GM21528 (cell line): ENCODE measurements at regions not wholly inside any gene's neighbourhood (a gene's known extent, or its start where the extent isn't known, plus 50 kb on each side); places are given as distances from the start of the nearest gene placed in this dataset.
"Not testable (repeated sequence)": the region's sequence is repeated elsewhere in the genome, so short reads cannot be mapped to it uniquely, and the experiment has no call there.

ENCODE experiments used
- ATAC-seq: cut with Tn5 transposase; IDR thresholded peaks from one replicate; pipeline ENCODE4 v1.9.1; 2021; ENCODE audit warnings: mild to moderate bottlenecking, moderate library complexity; ENCODE audit not compliant: unreplicated experiment, low FRiP score

DNA sequence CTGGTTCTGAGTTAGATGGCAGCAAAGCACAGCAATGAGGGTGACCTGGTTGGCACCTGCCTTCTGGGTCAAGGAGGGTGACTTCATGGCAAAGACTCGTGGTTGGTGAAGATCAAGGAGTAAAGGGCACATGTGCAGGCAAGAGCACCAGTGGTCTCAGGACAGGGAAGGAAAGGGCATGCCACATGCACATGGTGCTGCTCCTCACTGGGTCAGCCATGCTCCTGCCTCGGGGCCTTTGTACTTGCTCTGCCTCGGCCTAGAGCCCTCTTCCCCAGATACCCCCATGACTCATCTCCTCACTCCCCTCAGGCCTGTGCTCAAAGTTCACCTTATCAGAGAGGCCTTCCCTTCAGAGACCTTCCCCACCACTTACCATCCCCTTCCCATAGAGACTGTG lies 106.7 kb upstream of the KDM7A start:
- ATAC-seq, result no peak

DNA sequence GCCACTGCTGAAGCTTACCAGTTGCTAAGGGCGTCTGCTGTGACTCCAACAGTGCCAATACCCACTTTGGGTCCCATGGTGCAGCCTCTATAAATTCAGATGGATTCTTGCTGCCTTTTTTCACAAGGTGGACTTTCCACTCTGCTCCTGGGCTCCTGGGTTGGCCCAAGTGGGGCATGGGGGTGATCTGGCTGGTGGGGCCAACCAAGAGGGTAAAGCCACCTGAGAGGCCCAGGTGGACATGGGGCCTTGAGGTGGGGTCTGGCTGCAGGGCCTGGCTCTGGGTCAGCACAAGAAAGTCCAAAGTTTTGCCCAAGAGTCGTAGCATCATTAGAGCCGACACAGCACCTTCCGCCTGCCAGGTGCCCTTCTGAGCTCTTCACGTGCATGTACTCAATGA lies 105.2 kb upstream of the KDM7A start:
- no peak for ATAC-seq

DNA sequence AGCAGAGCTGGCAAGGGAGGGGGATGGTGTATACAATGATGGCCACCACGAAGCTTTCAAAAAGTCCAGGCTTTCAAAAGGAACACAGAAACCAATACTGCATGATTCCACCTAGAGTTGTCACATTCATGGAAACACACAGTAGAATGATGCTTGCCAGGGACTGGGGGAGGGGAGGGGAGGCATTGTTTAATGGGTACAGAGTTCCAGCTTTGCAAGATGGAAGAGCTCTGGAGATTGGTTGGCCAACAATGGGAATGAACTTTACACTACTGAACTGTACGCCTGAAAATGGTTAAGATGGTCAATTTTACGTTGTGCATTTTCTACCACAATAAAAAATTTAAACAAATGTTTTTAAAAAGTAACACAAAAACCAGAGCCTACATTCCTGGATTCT lies 104.5 kb upstream of the KDM7A start:
- ATAC-seq, result no peak

DNA sequence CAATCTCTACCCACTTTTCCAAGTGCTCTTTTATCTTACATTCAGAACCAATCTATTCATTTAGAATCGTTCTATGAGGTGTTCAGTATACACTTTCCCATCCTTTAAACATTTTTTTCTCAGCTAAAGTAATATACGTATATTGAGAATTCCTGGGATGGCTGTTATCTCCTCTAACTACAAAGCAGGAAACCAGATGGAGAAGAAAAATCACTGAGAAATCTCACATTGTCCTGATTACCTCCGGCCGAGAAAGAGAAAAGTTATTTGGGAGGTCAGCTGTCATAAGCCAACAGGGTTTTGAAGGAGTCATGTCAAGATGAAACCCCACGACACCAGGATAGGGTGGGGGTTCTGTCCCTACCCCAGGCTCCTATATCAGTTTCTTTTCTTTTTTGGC lies 99.2 kb upstream of the KDM7A start:
- no peak for ATAC-seq

DNA sequence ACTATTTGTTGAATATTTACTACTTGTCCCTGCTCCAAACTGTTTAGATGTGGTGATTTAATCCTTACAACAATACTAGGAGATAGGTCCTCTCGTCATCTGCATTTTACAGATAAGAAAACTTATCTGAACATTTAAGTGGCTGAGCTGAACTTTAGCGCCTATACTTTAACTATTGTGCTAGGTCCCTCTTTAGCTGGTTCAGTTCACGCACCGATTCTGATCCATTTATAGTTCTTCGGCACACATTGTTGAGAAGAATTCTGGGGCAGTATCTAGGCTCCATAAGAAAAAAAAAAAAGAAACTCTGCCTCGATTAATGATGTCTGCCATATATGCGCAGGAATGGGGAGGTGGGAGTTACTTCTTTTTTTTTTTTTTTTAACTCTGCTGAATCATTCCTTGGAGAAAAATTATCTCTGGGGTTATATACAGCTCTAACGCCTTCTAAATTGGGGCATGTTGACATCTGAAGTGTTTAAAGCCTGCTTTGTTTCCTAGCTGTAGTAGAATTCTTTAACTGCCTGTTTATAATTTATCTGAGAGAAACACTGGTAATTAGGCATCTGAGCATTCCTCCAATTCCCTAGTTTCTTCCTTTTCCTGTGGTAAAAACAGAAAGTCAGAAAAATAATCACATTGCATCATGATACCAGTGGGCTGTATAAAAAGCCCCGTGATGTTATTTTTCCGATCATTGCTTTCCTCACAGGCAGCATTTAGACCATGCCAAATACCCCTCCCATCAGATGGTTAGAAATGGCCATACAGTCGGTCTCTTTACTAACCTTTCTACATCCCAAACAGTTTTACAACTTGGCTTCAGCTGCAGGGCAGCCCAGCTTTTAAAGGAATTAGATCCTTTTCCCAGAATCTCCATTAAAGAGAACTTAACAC lies 98.5 kb upstream of the KDM7A start:
- ATAC-seq, result no peak

DNA sequence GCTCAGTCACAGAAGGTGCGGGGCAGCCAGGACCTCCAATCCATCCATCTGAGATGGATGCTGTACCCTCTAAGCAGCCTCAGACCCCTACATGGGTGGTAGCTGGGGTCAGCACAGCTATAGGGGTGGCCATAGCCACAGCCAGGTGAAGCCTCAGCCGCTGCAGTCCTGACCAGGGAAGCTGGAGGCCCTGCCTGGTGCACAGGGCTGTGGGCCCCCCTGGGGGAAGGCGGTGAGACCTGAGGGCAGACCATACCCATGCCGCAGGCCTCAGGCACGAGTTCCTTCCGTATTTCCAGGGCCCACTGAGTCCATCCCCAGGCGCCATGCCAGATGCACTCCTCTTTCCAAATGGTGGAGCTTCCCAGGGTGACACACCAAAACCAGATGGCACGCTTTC lies 96.6 kb upstream of the KDM7A start:
- no peak for ATAC-seq

DNA sequence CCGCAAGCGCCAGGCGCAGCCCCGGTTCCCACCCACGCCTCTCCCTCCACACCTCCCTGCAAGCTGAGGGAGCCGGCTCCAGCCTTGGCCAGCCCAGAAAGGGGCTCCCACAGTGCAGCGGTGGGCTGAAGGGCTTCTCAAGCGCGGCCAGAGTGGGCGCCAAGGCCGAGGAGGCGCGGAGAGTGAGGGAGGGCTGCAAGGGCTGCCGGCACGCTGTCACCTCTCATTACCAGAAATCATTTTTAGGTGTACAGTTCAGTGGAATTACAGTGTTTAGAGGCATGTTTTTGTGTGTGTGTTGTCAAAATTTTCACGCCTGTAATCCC lies 94.8 kb upstream of the KDM7A start:
- ATAC-seq, result not testable (repeated sequence)

DNA sequence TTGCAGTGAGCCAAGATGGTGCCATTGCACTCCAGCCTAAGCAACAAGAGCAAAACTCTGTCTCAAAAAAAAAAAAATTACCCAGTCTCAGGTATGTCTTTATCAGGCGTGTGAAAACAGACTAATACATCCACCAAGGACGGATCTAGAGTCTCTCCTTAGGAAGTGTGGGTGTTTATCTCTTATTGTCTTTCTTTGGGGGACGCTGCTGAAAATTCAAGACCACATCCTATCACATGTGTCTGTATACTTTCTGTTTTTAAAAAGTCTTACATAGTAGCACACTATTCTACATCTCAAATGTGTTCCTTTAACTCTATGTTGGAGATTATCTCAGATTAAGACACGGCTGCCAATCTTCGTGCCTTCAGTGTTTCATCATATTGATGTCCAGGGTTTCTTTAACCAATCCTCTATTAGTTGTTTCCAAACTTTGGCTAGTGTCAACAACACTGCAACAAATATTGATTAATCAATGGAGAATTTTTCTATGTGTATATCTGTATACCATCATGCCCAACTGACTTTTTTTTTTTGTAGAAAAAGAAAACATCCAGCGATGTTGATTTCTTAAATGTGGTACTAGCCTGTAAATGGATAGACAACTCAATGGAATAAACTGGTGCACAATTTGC lies 92.3 kb upstream of the KDM7A start:
- ATAC-seq, result no peak

DNA sequence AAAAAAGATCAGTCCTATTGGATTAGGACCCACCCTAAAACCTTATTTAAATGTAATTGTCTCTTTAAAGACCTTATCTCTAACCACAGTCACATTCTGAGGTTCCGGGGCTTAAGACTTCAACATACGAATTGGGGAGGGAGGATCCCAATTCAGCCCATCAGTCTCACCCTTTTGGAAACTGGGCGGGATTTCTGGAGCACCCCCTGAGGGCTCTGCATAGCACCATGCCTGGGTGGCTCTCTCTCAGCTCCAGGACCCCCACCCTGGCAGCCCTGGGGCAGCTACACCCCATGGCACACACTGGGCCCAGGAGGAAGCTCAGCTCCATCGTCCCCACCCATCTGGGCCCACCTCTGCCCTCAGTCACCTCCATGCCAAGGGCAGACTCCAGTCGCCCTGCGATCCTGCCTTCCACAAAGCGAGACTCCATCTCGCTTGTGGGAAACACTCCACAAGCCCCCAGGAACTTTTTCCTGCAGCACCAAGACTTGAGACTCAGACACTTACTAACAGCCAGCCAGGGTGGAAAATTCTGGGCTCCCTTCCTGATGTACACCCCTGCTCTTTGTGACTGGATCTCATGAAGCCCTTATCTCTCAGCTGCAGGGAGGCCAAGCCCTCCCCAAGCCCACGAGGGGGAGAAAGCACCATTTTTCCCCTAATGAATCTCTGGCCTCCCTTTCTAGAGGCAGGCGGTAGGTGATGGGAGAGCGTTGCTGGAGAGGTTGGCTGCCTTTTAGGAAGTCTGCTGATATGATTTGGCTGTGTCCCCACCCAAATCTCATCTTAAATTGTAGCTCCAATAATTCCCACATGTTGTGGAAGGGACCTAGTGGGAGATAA lies 90.8 kb upstream of the KDM7A start:
- ATAC-seq, result no peak

DNA sequence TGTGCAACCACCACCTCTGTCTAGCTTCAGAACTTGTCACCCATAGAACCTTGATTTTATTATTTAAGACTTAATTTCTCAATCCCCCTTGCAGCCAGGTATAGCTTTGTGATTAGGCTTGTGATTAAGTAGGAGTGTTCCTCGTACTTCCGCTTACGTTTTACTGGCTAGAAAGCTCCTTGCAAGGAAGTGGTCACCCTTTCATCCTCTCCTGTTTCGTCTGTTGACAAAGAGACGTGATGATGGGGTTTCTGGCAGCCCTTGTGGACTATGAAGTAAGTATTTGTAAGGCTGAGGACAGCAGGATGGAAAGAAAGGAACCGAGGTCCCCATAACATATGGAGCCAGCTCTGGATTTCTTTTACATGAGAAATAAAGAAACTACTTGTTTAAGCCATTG lies 86.5 kb upstream of the KDM7A start:
- no peak for ATAC-seq

DNA sequence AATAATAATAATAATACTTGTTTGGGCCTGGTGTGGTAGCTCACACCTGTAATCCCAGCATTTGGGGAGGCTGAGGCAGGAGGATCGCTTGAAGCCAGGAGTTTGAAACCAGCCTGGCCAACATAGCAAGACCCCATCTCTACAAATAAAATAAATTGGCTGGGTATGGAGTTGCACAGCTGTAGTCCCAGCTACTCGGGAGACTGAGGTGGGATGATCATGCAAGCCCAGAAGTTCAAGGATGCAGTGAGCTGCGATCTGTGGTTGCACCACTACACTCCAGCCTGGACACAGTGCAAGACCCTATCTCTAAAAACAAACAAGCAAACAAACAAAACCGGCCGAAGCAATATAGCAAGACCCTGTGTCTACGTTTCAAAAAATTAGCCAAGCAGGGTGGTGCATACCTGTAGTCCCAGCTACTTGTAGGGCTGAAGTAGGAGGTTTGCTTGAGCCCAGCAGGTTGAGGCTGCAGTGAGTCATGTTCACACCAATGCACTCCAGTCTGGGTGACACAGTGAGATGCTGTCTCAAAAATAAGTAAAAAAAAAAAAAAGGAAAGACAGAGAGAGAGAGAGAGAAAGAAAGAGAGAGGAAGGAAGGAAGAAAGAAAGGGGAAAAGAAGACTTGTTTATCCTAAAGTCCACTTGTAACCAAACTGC lies 85.6 kb upstream of the KDM7A start:
- no peak for ATAC-seq

DNA sequence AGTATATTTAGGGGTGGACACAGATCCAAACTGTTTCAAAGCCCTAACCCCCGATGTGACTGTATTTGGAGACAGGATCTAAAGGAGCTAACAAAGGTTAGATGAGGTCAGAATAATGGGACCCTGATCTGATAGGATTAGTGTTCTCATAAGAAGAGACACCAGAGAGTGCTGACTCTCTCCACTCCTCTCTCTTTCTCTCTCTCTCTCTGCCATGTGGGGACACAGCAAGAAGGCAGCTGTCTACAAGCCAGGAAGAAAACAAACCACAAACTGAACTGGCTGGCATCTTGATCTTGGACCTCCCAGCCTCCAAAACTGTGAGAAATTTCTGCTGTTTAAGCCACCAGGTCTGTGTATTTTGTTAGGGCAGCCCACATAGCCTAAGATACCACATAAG lies 84.7 kb upstream of the KDM7A start:
- ATAC-seq, result no peak

DNA sequence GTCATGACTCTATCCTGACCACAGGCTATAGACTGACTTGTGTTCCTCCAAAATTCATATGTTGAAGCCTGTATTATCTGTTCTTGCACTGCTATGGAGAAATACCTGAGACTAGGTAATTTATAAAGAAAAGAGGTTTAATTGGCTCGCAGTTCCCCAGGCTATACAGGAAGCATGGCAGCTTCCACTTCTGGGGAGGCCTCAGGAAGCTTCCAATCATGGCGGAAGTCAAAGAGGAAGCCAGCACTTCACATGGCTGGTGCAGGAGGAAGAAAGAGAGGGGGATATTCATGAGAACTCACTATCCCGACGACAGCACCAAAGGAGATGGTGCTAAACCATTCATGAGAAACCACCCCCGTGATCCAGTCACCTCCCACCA lies 84.3 kb upstream of the KDM7A start:
- ATAC-seq, result no peak

DNA sequence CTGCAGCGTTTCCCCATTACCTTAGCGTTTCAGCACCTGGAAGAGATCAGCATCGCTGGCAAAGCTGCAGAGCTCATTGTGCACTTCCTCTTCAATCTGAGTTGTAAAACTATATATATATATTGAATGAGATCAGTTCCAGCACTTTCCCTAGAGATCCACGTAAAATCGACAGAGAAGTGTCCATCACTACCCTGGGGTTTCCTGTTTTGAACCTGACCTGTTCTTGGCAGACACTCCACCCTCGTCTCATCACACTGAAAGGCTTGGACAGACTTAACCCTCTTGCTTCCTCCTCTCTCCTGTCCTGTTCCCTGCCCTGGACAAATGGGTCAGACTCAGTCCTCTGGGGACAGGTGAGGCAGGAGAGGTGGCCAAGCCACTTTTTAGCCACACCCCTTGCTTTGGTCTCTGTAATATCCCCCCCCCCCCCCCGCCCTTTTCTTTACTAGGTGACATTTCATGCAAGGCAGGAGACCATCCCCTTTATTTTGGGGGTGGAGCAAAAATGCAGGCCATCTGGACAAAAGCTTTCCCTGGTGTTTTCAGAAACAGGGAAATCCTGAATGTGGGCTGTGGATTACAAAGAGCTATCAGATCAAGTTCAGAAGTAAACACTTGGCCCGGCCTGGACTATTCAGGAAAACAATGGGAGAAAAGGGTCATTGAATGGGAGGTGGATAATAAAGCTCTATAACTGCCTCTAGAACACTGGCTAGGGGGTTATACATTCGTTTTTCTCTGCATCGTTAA lies 83.7 kb upstream of the KDM7A start:
- ATAC-seq, result no peak

DNA sequence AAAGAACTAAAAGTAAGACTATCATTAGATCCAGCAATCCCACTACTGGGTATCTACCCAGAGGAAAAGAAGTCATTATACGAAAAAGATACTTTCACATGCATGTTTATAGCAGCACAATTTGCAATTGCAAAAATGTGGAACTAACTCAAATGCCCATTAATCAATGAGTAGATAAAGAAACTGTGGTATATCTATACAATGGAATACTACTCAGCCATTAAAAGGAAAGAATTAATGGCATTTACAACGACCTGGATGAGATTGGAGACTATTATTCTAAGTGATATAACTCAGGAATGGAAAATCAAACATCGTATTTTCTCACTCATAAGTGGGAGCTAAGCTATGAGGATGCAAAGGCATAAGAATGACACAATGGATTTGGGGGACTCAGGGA lies 80.5 kb upstream of the KDM7A start:
- ATAC-seq, result not testable (repeated sequence)

DNA sequence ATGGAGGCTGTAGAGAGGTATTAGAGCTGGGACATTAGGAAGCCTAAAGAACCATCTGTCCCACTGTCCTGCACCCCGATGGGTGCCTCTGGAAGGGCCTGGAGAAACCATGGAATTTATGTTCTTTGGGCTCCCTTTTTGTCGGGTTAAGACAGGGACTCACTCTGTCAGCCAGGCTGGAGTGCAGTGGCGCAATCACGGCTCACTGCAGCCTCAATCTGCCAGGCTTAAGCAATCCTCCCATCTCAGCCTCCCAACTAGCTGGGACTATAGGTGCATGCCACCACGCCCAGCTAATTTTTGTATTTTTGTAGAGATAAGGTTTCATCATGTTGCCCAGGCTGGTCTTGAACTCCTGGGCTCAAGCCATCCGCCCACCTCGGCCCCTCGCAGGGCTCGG lies 78.2 kb upstream of the KDM7A start:
- not testable (repeated sequence) for ATAC-seq

DNA sequence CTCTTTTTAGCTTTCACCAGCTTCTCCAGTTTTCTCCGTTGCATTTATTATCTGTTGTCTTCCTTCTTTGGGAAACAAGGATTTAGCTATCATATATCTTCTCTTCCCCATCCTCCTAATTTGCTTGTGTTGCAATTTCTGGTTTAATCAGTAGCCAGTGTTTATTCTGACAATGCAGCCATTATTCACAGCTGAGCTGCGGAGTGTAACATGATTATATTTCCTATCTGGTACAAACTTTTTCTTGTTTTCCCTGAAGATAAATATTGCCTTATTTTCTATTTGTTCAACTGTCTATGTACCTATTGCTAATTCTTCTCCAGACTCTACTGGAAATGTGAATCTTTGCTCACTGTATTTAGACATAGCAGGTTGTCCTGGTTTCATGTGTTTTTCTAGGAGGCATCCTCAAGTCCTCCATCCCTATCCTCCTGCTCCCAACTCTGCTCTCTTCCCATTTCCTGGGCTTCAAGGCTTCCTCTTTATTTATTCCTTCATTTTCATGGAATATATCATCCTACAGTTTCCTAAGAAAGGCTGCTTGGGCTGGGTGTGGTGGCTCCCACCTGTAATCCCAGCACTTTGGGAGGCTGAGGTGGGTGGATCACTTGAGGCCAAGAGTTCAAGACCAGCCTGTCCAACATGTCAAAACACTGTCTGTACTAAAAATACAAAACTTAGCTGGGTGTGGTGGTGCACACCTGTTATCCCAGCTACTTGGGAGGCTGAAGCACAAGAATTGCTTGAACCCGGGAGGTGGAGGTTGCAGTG lies 72.4 kb upstream of the KDM7A start:
- ATAC-seq, result no peak

DNA sequence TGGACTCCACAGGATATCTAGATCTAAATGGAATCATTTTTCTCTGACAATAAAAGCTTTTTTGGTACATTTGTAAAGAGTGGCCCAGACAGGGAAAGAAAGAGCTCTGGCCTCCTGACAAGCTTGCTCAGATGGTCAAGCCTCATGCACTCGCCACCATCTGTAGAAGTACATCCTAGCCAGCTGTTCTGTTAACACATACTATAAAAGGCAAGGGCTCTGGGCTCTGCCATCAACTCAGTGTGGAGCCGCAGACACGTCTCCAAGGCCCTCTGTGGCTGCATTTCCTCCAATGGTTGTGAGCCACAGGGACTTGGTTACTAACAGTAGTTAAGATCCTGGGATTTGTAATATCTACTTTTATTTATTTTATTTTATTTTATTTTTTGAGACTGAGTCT lies 70.8 kb upstream of the KDM7A start:
- ATAC-seq, result no peak

DNA sequence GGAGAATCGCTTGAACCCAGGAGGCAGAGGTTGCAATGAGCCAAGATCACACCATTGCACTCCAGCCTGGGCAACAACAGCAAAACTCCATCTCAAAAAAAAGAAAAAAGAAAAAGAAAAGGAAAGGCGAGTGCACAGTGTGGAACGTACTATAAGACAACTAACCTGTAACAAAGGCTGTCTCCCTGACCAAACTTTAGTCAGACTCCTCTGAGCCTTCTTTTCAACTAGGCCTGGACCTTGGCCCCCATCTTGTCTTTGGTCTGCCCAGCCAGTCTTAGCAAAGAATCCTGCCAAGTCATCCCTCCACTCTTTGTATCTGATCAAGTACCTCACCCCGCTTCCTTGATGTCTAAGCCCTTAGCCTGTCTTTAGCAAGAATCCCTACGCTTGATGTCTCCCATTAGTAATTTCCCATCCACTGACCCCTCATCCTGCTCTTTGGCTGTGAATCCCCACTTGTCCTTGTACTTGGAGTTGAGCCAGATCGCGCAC lies 68.9 kb upstream of the KDM7A start:
- no peak for ATAC-seq
